NCI-H2081 treated with DMSO at 0.1 percent for 48 hours (cell line): ENCODE measurements at regions not wholly inside any gene's neighbourhood (a gene's known extent, or its start where the extent isn't known, plus 50 kb on each side); places are given as distances from the start of the nearest gene placed in this dataset.

ENCODE experiments used
- DNase-seq: peaks from one replicate; lab custom pipeline; 2025; lab: John Stamatoyannopoulos, UW

GRCh38 chr2:217521820-217522219 lies 481.0 kb downstream of the TNS1 start:
- no peak for DNase-seq

GRCh38 chr2:217520356-217521010 lies 482.3 kb downstream of the TNS1 start:
- DNase-seq, result no peak

GRCh38 chr2:217517402-217517801 lies 485.4 kb downstream of the TNS1 start:
- DNase-seq, result no peak

- no peak for DNase-seq
Observed at GRCh38 chr2:217515615-217516309, 487.0 kb downstream of the TNS1 start.

GRCh38 chr2:217513258-217513657 lies 489.5 kb downstream of the TNS1 start:
- no peak for DNase-seq

- no peak for DNase-seq
Observed at GRCh38 chr2:217512728-217513127, 490.1 kb downstream of the TNS1 start.

- no peak for DNase-seq
Observed at GRCh38 chr2:217512259-217512658, 490.5 kb downstream of the TNS1 start.

- DNase-seq, result no peak
Observed at GRCh38 chr2:217511850-217512249, 490.9 kb downstream of the TNS1 start.

GRCh38 chr2:217510771-217511291 lies 492.0 kb downstream of the TNS1 start:
- DNase-seq, result peak; percentile 76

- DNase-seq, result no peak
Observed at GRCh38 chr2:217505303-217505702, 497.5 kb downstream of the TNS1 start.

GRCh38 chr2:217501887-217502286 lies 500.9 kb downstream of the TNS1 start:
- no peak for DNase-seq

GRCh38 chr2:217497843-217498377 lies 504.9 kb downstream of the TNS1 start:
- DNase-seq, result no peak

- DNase-seq, result no peak
Observed at GRCh38 chr2:217494557-217494956, 508.2 kb downstream of the TNS1 start.

- no peak for DNase-seq
Observed at GRCh38 chr2:217491271-217491670, 511.5 kb downstream of the TNS1 start.

GRCh38 chr2:217489145-217489960 lies 513.4 kb downstream of the TNS1 start:
- DNase-seq, result no peak

GRCh38 chr2:217484046-217484445 lies 518.7 kb downstream of the TNS1 start:
- no peak for DNase-seq

- DNase-seq, result no peak
Observed at GRCh38 chr2:217482056-217482710, 520.6 kb downstream of the TNS1 start.

- no peak for DNase-seq
Observed at GRCh38 chr2:217481577-217481976, 521.2 kb downstream of the TNS1 start.

GRCh38 chr2:217479566-217479965 lies 523.2 kb downstream of the TNS1 start:
- DNase-seq, result no peak

GRCh38 chr2:217478831-217479455 lies 523.9 kb downstream of the TNS1 start:
- DNase-seq, result no peak

GRCh38 chr2:217477583-217477982 lies 525.2 kb downstream of the TNS1 start:
- no peak for DNase-seq
